Activated CD4-positive, alpha-beta T cell treated with anti-CD3 and anti-CD28 coated beads for 1 hour (primary cell): ENCODE measurements at regions not wholly inside any gene's neighbourhood (a gene's known extent, or its start where the extent isn't known, plus 50 kb on each side); places are given as distances from the start of the nearest gene placed in this dataset.

ENCODE experiments used
- DNase-seq: peaks from one replicate; pipeline ENCODE4 v3.0.0-alpha.2; 2020

- DNase-seq, result no peak
Measured at GRCh38 chr22:46092011-46092410, 58.3 kb upstream of the PPARA start.

GRCh38 chr22:46092670-46093410 lies 57.5 kb upstream of the PPARA start:
- DNase-seq, result no peak

GRCh38 chr22:46093796-46094195 lies 56.5 kb upstream of the PPARA start:
- no peak for DNase-seq

GRCh38 chr22:46094676-46095075 lies 55.6 kb upstream of the PPARA start:
- DNase-seq, result no peak

GRCh38 chr22:46096051-46096450 lies 54.3 kb upstream of the PPARA start:
- DNase-seq, result no peak

- no peak for DNase-seq
Measured at GRCh38 chr22:46096706-46097230, 53.6 kb upstream of the PPARA start.

GRCh38 chr22:46097268-46097900 lies 52.9 kb upstream of the PPARA start:
- DNase-seq, result no peak

GRCh38 chr22:46098525-46099475 lies 51.5 kb upstream of the PPARA start:
- no peak for DNase-seq

- DNase-seq, result no peak
Measured at GRCh38 chr22:46099740-46100139, 50.6 kb upstream of the PPARA start.

- DNase-seq, result no peak
Measured at GRCh38 chr22:46100401-46101105, 49.8 kb upstream of the PPARA start.
